ENCODE measurements at regions not wholly inside any gene's neighbourhood (a gene's known extent, or its start where the extent isn't known, plus 50 kb on each side); places are given as distances from the start of the nearest gene placed in this dataset.

DNA sequence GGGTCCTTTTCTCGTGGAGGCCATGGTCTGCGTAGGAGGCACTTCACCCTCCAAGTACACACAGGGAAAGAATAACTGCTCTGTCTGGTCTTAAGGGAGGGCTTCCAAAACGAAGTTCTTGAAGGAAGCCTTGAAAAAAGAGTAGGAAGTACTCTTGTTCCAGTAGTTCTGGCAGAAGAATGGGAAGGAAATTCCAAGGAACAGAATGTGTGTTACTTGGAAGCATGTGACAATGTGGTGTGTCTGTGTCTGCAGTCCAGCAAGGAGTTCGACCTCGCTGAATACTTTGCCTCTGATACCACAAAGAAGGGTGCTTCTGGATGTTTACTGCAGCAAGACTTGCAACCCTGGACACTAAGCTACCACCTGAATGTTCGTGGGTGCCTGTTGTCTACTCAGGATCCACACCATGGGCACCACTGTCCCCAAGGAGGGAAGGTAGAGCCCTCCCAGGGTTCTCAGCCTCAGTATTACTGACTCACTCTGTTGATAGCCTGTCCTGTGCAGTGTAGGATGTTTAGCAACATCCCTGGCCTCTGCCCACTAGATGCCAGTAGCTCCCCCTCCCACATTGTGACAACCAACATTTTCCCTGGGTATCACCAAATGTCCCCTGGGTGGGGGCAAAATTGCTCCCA lies 471.6 kb upstream of the CDH4 start:
- TF ChIP-seq CTCF (IDR thresholded peaks at IDR 0.05; ENCODE audit: low read depth, low read length), result no peak
- no peak for DNase-seq
- H3K36me3 ChIP-seq, result no peaks in the 10 kb centered on the region
- H3K27ac ChIP-seq, result no peak overlapping the region
- H3K9me3 ChIP-seq (ENCODE audit: severe bottlenecking), result peaks cover 2% of the 10 kb centered on the region
- no peak overlapping the region for H3K4me3 ChIP-seq (ENCODE audit: low read depth, low read length)
- H3K27me3 ChIP-seq (ENCODE audit: insufficient read depth, low read depth, severe bottlenecking), result peaks cover 66% of the 10 kb centered on the region

DNA sequence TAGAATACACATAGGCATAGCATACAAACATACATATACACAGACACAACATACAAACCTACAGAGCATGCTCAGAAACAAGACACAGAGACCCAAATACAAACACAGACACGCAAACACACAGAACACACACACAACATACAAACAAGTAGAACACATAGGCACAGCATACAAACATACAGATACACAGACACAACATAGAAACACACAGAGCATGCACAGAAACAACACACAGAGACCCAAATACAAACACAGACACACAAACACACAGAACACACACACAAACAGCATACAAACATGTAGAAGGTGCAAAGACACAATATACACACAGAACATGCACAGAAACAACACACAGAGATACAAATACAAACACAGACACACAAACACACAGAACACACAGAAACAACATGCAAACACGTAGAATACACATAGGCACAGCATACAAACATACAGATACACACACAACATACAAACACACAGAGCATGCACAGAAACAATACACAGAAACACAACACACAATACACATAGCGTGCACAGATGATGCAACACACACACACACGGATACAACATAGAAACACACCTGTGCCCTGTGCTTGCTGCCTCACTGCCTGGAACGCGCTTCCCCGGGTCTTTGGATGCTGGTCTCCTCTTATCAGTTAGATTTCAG lies 469.0 kb upstream of the CDH4 start:
- H3K27me3 ChIP-seq (ENCODE audit: insufficient read depth, low read depth, severe bottlenecking), result peaks cover 64% of the 10 kb centered on the region
- TF ChIP-seq CTCF (IDR thresholded peaks at IDR 0.05; ENCODE audit: low read depth, low read length), result no peak

DNA sequence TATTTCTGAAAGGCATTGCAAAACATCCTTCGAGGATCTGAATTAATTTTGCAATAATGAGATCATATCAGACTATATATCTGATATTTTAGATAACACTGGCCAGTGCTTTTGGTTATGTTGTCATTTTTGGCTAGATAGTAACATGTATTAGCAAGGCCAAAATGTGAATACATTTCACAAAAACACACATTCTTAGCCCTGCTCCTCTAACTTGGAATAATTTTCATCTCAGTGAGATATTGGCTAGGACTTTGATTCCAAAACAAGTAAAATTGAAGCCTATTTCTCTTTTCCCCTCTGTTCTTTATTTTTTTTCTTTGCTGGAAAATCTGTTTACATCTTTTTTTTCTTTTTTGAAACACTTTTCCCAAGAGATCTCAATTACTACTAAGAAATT lies 466.8 kb upstream of the CDH4 start:
- Histone ChIP-seq H3K36me3 (no peaks in the 10 kb centered on the region), H3K9me3 (ENCODE audit: severe bottlenecking) (peaks cover 6% of the 10 kb centered on the region), H3K27ac (no peak overlapping the region), H3K4me3 (ENCODE audit: low read depth, low read length) (no peak overlapping the region), H3K27me3 (ENCODE audit: insufficient read depth, low read depth, severe bottlenecking) (peaks cover 68% of the 10 kb centered on the region)
- no peak for DNase-seq
- no peak for TF ChIP-seq CTCF (IDR thresholded peaks at IDR 0.05; ENCODE audit: low read depth, low read length)

More for the DNA sequence above, 469.0 kb upstream of the CDH4 start:
- no peak for DNase-seq
- H3K4me3 ChIP-seq (ENCODE audit: low read depth, low read length), result no peak overlapping the region
- no peaks in the 10 kb centered on the region for H3K9me3 ChIP-seq (ENCODE audit: severe bottlenecking)
- no peak overlapping the region for H3K27ac ChIP-seq
- no peaks in the 10 kb centered on the region for H3K36me3 ChIP-seq

GRCh38 chr20:60785785-60786184 lies 466.3 kb upstream of the CDH4 start:
- Histone ChIP-seq H3K4me3 (ENCODE audit: low read depth, low read length) (no peak overlapping the region), H3K9me3 (ENCODE audit: severe bottlenecking) (peaks cover 6% of the 10 kb centered on the region), H3K36me3 (no peaks in the 10 kb centered on the region), H3K27ac (no peak overlapping the region), H3K27me3 (ENCODE audit: insufficient read depth, low read depth, severe bottlenecking) (peaks cover 70% of the 10 kb centered on the region)
- no peak for DNase-seq
- no peak for TF ChIP-seq CTCF (IDR thresholded peaks at IDR 0.05; ENCODE audit: low read depth, low read length)

DNA sequence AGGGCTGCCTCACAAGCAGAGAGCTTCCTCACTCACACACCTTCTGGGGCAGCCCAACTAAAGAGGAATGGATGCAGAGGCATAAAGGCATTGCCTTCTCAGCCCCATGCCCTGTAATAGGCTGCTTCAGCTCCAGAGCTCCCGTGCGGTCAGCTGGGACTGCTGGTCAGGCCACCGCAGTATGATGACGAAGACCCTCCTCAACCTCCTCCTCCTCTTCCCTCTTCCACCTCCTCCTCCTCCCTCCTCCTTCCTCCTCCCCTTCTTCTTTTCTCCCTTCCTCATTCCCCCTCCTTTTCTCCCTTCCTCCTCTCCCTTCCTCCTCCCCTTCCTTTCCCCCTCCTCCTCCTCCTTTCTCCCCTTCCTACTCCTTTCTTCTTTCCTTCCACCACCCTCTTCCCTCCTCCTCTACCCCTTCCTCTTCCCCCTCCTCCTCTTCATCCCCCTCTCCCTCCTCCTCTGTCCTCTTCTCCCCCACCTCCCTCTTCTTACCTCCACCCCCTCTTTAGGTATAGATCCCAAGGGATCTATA lies 465.3 kb upstream of the CDH4 start:
- peaks cover 77% of the 10 kb centered on the region for H3K27me3 ChIP-seq (ENCODE audit: insufficient read depth, low read depth, severe bottlenecking)
- H3K4me3 ChIP-seq (ENCODE audit: low read depth, low read length), result no peak overlapping the region
- H3K36me3 ChIP-seq, result no peaks in the 10 kb centered on the region
- DNase-seq, result no peak
- no peak overlapping the region for H3K27ac ChIP-seq
- no peak for TF ChIP-seq CTCF (IDR thresholded peaks at IDR 0.05; ENCODE audit: low read depth, low read length)
- H3K9me3 ChIP-seq (ENCODE audit: severe bottlenecking), result peaks cover 6% of the 10 kb centered on the region

All from WERI-Rb-1 (cell line).